GM23338 (cell line): ENCODE measurements at regions not wholly inside any gene's neighbourhood (a gene's known extent, or its start where the extent isn't known, plus 50 kb on each side); places are given as distances from the start of the nearest gene placed in this dataset.

Experiments
- ATAC-seq: fragments of 200-7000 bp; cut with Tn5 transposase; 3 replicates; pipeline ENCODE4 v1.9.1; 2020
- DNase-seq: peaks from one replicate; pipeline ENCODE4 v3.0.0-alpha.2; 2015; ENCODE audit warnings: low spot score
- H2AFZ ChIP-seq: fragments of 200-600 bp; sonication (generic); 2 replicates; pipeline ENCODE4 v1.8.0; 2016; ENCODE audit warnings: antibody characterized with exemption, mild to moderate bottlenecking, moderate library complexity
- H3F3A ChIP-seq: fragments of 200-600 bp; sonication (generic); replicated peaks from 2 replicates; pipeline ENCODE4 v1.8.0; 2017; ENCODE audit warnings: antibody characterized with exemption, mixed run types, low read depth
- H3K27ac ChIP-seq: fragments of 200-600 bp; sonication (generic); 2 replicates; pipeline ENCODE4 v1.6.1; 2016; ENCODE audit warnings: low read depth
- H3K27me3 ChIP-seq: fragments of 200-600 bp; sonication (generic); 2 replicates; pipeline ENCODE4 v1.8.0; 2016; ENCODE audit warnings: mild to moderate bottlenecking, mixed run types, moderate library complexity; ENCODE audit not compliant: insufficient read depth
- H3K36me3 ChIP-seq: fragments of 200-600 bp; sonication (generic); 2 replicates; pipeline ENCODE4 v1.8.0; 2016; ENCODE audit warnings: mild to moderate bottlenecking; ENCODE audit not compliant: insufficient read depth
- H3K4me1 ChIP-seq: fragments of 200-600 bp; sonication (generic); 2 replicates; pipeline ENCODE4 v1.8.0; 2016; ENCODE audit warnings: mild to moderate bottlenecking, moderate library complexity; ENCODE audit not compliant: insufficient read depth
- H3K4me2 ChIP-seq: fragments of 200-600 bp; sonication (generic); 2 replicates; pipeline ENCODE4 v1.7.1; 2017; ENCODE audit warnings: mixed run types
- H3K4me3 ChIP-seq: fragments of 200-600 bp; sonication (generic); 2 replicates; pipeline ENCODE4 v1.6.1; 2016; ENCODE audit warnings: mixed run types
- H3K79me2 ChIP-seq: fragments of 200-600 bp; sonication (generic); replicated peaks from 2 replicates; pipeline ENCODE4 v1.8.0; 2017; ENCODE audit warnings: mild to moderate bottlenecking; ENCODE audit not compliant: insufficient read depth
- H3K9me2 ChIP-seq: fragments of 200-600 bp; sonication (generic); 2 replicates; pipeline ENCODE4 v1.8.0; 2017; ENCODE audit not compliant: insufficient read depth
- H4K20me1 ChIP-seq: fragments of 200-600 bp; sonication (generic); replicated peaks from 2 replicates; pipeline ENCODE4 v1.8.0; 2017; ENCODE audit warnings: mild to moderate bottlenecking; ENCODE audit not compliant: insufficient read depth
- H3K27ac Mint-ChIP-seq: 2 replicates; pipeline ENCODE4 v1.8.0; 2020; ENCODE audit warnings: inconsistent platforms, mild to moderate bottlenecking, moderate library complexity, mixed read lengths
- H3K27me3 Mint-ChIP-seq: 3 replicates; pipeline ENCODE4 v1.8.0; 2022; ENCODE audit warnings: low read depth, mild to moderate bottlenecking, moderate library complexity, mixed read lengths, inconsistent platforms; ENCODE audit not compliant: insufficient read depth, poor library complexity
- H3K36me3 Mint-ChIP-seq: 3 replicates; pipeline ENCODE4 v1.8.0; 2021; ENCODE audit warnings: low read depth, mild to moderate bottlenecking, inconsistent platforms, moderate library complexity, mixed read lengths
- H3K4me1 Mint-ChIP-seq: 3 replicates; pipeline ENCODE4 v1.8.0; 2020; ENCODE audit warnings: mild to moderate bottlenecking, inconsistent platforms, mixed read lengths
- H3K4me3 Mint-ChIP-seq: 3 replicates; pipeline ENCODE4 v1.8.0; 2021; ENCODE audit warnings: moderate library complexity, mild to moderate bottlenecking, inconsistent platforms, mixed read lengths
- H3K9me3 Mint-ChIP-seq: 3 replicates; pipeline ENCODE4 v1.8.0; 2020; ENCODE audit warnings: moderate library complexity, mild to moderate bottlenecking, inconsistent platforms, mixed read lengths
- CREB1 ChIP-seq: fragments of 250-450 bp; sonication (Bioruptor Pico); IDR thresholded peaks from 2 replicates; pipeline ENCODE4 v1.5.0; 2020; ENCODE audit warnings: low read depth, mild to moderate bottlenecking, moderate library complexity
- CTCF ChIP-seq, 2 experiments: fragments of 200-600 bp in 1 of 2; sonication (generic) in 1 of 2; conservative IDR thresholded peaks; 2 replicates each; pipeline versions ENCODE4 v1.5.1 to v1.6.1; 2016 to 2017; ENCODE audit warnings: antibody characterized with exemption in 2 of 2, low read depth in 2 of 2, mild to moderate bottlenecking in 2 of 2, moderate library complexity in 1 of 2
- EZH2phosphoT487 ChIP-seq: fragments of 200-600 bp; sonication (generic); IDR thresholded peaks from one replicate; pipeline ENCODE4 v1.8.1; 2018; ENCODE audit warnings: antibody characterized with exemption; ENCODE audit not compliant: unreplicated experiment
- JUNB ChIP-seq: IDR thresholded peaks from one replicate; pipeline ENCODE4 v1.6.1; 2016; ENCODE audit warnings: antibody characterized with exemption; ENCODE audit not compliant: unreplicated experiment
- ZNF114 ChIP-seq: fragments of 250-450 bp; sonication (Bioruptor Pico); IDR thresholded peaks from 2 replicates; pipeline ENCODE4 v1.5.0; 2020; ENCODE audit warnings: mild to moderate bottlenecking, moderate library complexity
- ZNF462 ChIP-seq: fragments of 250-450 bp; sonication (Bioruptor Pico); IDR thresholded peaks from 2 replicates; pipeline ENCODE4 v1.5.0; 2020; ENCODE audit warnings: mild to moderate bottlenecking, moderate library complexity

GRCh38 chr4:151940926-151941617 is 180.3 kb upstream of the GATB start:
- H3K27me3 ChIP-seq, result no peaks in the 10 kb centered on the region
- Mint-ChIP-seq H3K36me3 (peaks cover 3% of the 10 kb centered on the region), H3K9me3 (peaks cover 24% of the 10 kb centered on the region), H3K27ac (no peak overlapping the region), H3K4me3 (no peak overlapping the region), H3K4me1 (no peaks in the 10 kb centered on the region), H3K27me3 (peaks cover 2% of the 10 kb centered on the region)
- H3K9me2 ChIP-seq, result no peaks in the 10 kb centered on the region
- H3K79me2 ChIP-seq, result no peaks in the 10 kb centered on the region
- H3F3A ChIP-seq, result no peaks in the 10 kb centered on the region
- no peak for TF ChIP-seq CREB1 (CRISPR knock-in tag)
- TF ChIP-seq CTCF (conservative IDR thresholded peaks at IDR 0.05; ENCODE audit: low read depth in 2 of 2), result no peak
- no peak for TF ChIP-seq JUNB
- TF ChIP-seq ZNF114 (CRISPR knock-in tag), result no peak
- TF ChIP-seq ZNF462 (CRISPR knock-in tag), result no peak
- TF ChIP-seq EZH2phosphoT487, result no peak
- H3K4me1 ChIP-seq, result no peaks in the 10 kb centered on the region
- no peak for DNase-seq
- no peaks in the 10 kb centered on the region for H4K20me1 ChIP-seq
- H3K27ac ChIP-seq, result no peak overlapping the region
- H3K36me3 ChIP-seq, result peaks cover 3% of the 10 kb centered on the region; the same call in 1 of the 2 replicates
- H3K4me3 ChIP-seq, result no peak overlapping the region
- H2AFZ ChIP-seq, result no peak overlapping the region
- ATAC-seq, result no peak
- no peak overlapping the region for H3K4me2 ChIP-seq
